ENCODE measurements at regions not wholly inside any gene's neighbourhood (a gene's known extent, or its start where the extent isn't known, plus 50 kb on each side); places are given as distances from the start of the nearest gene placed in this dataset.

DNA sequence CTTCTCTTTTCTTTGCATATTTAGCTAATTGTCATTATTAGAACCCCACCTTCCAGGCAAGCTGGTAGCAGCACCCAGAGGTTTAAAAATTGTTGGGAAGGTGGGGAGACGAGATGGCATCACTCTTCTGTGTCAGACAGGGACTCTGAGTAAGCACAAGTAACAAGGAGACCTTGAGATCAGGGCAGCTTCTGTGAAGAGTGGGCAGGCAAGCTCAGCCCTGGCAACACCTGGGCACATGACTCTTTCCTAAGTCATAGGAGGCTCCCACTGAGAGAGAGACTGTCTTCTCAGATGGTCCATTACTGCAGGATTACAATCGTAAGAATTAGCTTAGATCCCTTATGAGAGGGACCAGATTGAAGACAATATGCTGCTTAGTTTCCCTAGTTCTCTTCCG, 183.5 kb downstream of the BRINP2 start:
- H3K27ac ChIP-seq, result no peak overlapping the region
- H3K4me3 ChIP-seq, result no peak overlapping the region
- no peaks in the 10 kb centered on the region for H3K36me3 ChIP-seq
- TF ChIP-seq POLR2A (IDR thresholded peaks at IDR 0.05) (no peak), EP300 (IDR thresholded peaks at IDR 0.05) (no peak)
- TF ChIP-seq, protein P1, sequence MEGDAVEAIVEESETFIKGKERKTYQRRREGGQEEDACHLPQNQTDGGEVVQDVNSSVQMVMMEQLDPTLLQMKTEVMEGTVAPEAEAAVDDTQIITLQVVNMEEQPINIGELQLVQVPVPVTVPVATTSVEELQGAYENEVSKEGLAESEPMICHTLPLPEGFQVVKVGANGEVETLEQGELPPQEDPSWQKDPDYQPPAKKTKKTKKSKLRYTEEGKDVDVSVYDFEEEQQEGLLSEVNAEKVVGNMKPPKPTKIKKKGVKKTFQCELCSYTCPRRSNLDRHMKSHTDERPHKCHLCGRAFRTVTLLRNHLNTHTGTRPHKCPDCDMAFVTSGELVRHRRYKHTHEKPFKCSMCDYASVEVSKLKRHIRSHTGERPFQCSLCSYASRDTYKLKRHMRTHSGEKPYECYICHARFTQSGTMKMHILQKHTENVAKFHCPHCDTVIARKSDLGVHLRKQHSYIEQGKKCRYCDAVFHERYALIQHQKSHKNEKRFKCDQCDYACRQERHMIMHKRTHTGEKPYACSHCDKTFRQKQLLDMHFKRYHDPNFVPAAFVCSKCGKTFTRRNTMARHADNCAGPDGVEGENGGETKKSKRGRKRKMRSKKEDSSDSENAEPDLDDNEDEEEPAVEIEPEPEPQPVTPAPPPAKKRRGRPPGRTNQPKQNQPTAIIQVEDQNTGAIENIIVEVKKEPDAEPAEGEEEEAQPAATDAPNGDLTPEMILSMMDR (IDR thresholded peaks at IDR 0.05), result no peak
- no peak for DNase-seq (ENCODE audit: low spot score in 2 of 2)
- no peaks in the 10 kb centered on the region for H3K9me3 ChIP-seq
- WGBS, 2 donors, result 61 to 68% methylated on average over 3 of the region's 3 CpGs
- no peaks in the 10 kb centered on the region for H3K4me1 ChIP-seq
- no peaks in the 10 kb centered on the region for H3K27me3 ChIP-seq

DNA sequence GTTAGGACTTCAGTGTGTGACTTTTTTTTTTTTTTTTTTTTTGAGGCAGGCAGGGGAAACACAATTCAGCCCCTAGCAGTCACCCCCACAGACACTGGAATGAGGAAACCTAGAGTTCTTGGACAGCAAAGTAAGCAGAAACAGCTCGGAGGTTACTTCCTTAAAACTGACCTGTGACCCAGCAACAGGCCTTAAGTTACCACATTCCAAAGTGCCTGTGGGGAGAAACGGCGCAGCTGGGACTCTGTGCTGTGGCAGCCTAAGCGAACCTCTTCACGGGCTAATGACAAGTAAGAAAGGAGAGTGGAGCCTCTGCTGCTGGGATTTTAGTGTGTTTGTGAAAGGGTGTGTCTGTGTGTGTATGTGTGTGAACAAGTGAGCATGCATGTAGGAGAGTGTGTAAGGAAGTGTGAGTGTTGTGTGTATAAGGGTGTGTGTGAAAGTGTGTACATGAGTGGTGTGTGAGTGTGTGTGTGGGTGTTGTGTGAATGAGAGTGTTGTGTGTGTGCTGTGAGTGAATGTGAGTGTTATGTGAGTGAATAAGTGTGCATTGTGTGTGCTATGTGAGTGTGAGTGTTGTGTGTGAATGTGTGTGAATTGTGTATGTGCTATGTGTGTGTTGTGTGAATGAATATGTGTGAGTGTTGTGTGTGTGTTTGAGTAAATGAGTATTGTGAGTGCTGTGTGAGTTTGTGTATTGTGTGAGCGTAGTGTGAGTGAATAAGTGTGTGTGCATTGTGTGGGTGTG, 180.8 kb downstream of the BRINP2 start:
- no peak for TF ChIP-seq EP300 (IDR thresholded peaks at IDR 0.05)
- 57 to 58% methylated on average over 6 of the region's 6 CpGs for WGBS, 2 donors
- Histone ChIP-seq H3K4me1 (no peaks in the 10 kb centered on the region), H3K9me3 (no peaks in the 10 kb centered on the region), H3K27ac (no peak overlapping the region), H3K27me3 (no peaks in the 10 kb centered on the region), H3K36me3 (no peaks in the 10 kb centered on the region), H3K4me3 (no peak overlapping the region)
- DNase-seq (ENCODE audit: low spot score in 2 of 2), result no peak

DNA sequence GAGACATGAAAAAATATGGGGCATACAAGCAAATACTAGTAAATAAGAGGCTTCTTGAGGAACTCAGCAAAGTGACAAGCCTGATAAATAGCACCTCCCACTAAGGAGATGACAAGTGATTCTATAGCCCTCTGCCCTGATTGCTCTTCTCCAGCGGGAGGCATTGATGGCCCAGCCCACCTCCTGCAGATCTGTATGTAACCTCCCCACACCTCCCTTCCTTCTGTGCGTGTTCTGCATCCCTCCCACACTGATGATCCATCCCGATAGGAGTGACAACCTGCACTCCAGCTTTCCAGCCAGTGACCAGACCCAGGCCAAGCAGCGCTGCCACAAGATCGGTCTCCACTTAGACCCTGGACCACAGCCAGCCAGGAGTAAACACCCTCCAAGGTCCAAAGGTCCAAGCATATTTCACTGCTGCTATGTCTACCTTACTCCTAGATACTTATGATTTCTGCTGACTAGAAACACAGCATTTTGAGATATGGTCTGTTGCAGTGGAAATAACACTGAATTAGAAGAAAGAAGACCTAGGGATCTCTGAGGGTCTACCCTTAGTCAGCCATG, 176.1 kb downstream of the BRINP2 start:
- Histone ChIP-seq H3K4me1 (no peaks in the 10 kb centered on the region), H3K4me3 (no peak overlapping the region), H3K9me3 (no peaks in the 10 kb centered on the region), H3K27ac (no peak overlapping the region), H3K36me3 (no peaks in the 10 kb centered on the region), H3K27me3 (no peaks in the 10 kb centered on the region)
- no peak for DNase-seq (ENCODE audit: low spot score in 2 of 2)
- no peak for TF ChIP-seq EP300 (IDR thresholded peaks at IDR 0.05)
- TF ChIP-seq, protein P1 (IDR thresholded peaks at IDR 0.05), result no peak
- TF ChIP-seq POLR2A (IDR thresholded peaks at IDR 0.05), result no peak
- WGBS, 2 donors, result 82 to 89% methylated on average over 5 of the region's 5 CpGs

DNA sequence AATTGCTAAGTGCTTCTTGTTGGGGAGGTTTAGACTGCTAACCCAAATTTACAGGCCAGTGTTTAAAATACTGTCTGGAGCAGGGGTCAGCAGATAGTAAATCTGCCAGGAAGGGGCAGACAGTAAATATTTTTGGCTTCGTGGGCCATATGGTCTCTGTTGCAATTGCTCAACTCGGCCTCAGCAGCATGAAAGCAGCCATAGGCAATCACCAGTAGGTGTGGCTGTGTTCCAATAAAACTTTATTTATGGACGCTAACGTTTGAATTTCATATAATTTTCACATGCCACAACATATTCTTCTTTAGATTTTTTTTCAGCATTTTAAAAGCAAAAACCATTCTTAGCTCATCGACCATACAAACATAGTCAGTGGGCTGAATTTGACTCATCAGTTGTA, 172.7 kb downstream of the BRINP2 start:
- no peaks in the 10 kb centered on the region for H3K9me3 ChIP-seq
- no peaks in the 10 kb centered on the region for H3K36me3 ChIP-seq
- 50 to 51% methylated on average over 5 of the region's 5 CpGs for WGBS, 2 donors
- no peak overlapping the region for H3K4me3 ChIP-seq
- H3K27me3 ChIP-seq, result no peaks in the 10 kb centered on the region
- DNase-seq (ENCODE audit: low spot score in 2 of 2), result no peak
- no peak overlapping the region for H3K27ac ChIP-seq
- H3K4me1 ChIP-seq, result peaks cover 0 to 6% (median 0%) of the 10 kb centered on the region in 4 donors
- TF ChIP-seq EP300 (IDR thresholded peaks at IDR 0.05), result no peak
- TF ChIP-seq, protein P1 (IDR thresholded peaks at IDR 0.05), result no peak
- TF ChIP-seq POLR2A (IDR thresholded peaks at IDR 0.05), result no peak

DNA sequence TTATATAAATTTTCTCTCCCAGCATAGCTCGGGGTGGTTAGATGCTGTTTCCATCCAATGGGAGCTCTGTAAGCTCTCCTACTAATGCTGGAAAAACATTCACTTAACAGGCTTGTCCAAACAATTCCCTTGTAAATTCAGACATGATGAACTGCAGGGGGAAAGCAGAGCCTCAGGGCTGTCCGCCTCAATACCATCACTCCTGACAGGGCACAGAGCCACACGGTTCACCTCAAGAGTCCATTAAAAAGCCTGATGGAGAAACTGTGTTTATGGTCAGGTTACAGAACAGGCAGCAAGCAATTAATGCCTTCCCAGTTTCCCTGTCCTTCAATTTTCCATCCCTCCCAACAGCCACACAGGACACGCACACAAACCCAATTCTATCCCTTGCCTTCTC, 171.0 kb downstream of the BRINP2 start:
- H3K36me3 ChIP-seq, result no peaks in the 10 kb centered on the region
- TF ChIP-seq EP300 (IDR thresholded peaks at IDR 0.05), result no peak
- no peak for TF ChIP-seq POLR2A (IDR thresholded peaks at IDR 0.05)
- TF ChIP-seq, protein P1 (IDR thresholded peaks at IDR 0.05), result no peak
- no peak overlapping the region for H3K4me3 ChIP-seq
- H3K27me3 ChIP-seq, result no peaks in the 10 kb centered on the region
- H3K4me1 ChIP-seq, result peaks cover 0 to 6% (median 0%) of the 10 kb centered on the region in 4 donors
- 65 to 82% methylated on average over 4 of the region's 4 CpGs for WGBS, 2 donors
- DNase-seq (ENCODE audit: low spot score in 2 of 2), result no peak
- no peaks in the 10 kb centered on the region for H3K9me3 ChIP-seq
- H3K27ac ChIP-seq, result no peak overlapping the region

All from tibial nerve (tissue), 4 donors.